HUES64 (cell line): ENCODE measurements at regions not wholly inside any gene's neighbourhood (a gene's known extent, or its start where the extent isn't known, plus 50 kb on each side); places are given as distances from the start of the nearest gene placed in this dataset.

Experiments used
- H3K27ac ChIP-seq: 2 replicates; pipeline ENCODE4 v1.7.0; 2013; ENCODE audit warnings: low read depth, low read length, inconsistent platforms
- H3K27me3 ChIP-seq: 2 replicates; pipeline ENCODE4 v1.6.1; 2013; ENCODE audit warnings: mild to moderate bottlenecking, low read length; ENCODE audit not compliant: insufficient read depth
- H3K36me3 ChIP-seq: 2 replicates; pipeline ENCODE4 v1.6.1; 2013; ENCODE audit warnings: mild to moderate bottlenecking, low read length; ENCODE audit not compliant: insufficient read depth
- H3K4me1 ChIP-seq: 2 replicates; pipeline ENCODE4 v1.6.1; 2013; ENCODE audit warnings: mild to moderate bottlenecking, low read length, moderate library complexity; ENCODE audit not compliant: insufficient read depth
- H3K4me3 ChIP-seq: 2 replicates; pipeline ENCODE4 v1.5.1; 2013; ENCODE audit warnings: mild to moderate bottlenecking, low read length, moderate library complexity
- H3K9ac ChIP-seq: 2 replicates; pipeline ENCODE4 v1.6.1; 2013; ENCODE audit warnings: mild to moderate bottlenecking, low read depth, low read length
- H3K9me3 ChIP-seq: 2 replicates; pipeline ENCODE4 v1.6.1; 2013; ENCODE audit warnings: low read depth, low read length; ENCODE audit not compliant: insufficient read depth
- WGBS: fragments of 150-250, 120-280 bp; methylation state at CpG from one replicate; pipeline ENCODE4 v1.1.7; 2013; ENCODE audit warnings: missing lambda C conversion rate; 5-methylcytosine and 5-hydroxymethylcytosine counted together

GRCh38 chr1:38746941-38747600 lies 112.5 kb downstream of the RRAGC start:
- 31% methylated on average over 14 of the region's 16 CpGs for WGBS
- Histone ChIP-seq H3K27ac (no peak overlapping the region), H3K36me3 (no peaks in the 10 kb centered on the region), H3K27me3 (no peaks in the 10 kb centered on the region), H3K9ac (no peak overlapping the region), H3K4me3 (no peak overlapping the region), H3K9me3 (no peaks in the 10 kb centered on the region), H3K4me1 (peaks cover 7% of the 10 kb centered on the region)

DNA sequence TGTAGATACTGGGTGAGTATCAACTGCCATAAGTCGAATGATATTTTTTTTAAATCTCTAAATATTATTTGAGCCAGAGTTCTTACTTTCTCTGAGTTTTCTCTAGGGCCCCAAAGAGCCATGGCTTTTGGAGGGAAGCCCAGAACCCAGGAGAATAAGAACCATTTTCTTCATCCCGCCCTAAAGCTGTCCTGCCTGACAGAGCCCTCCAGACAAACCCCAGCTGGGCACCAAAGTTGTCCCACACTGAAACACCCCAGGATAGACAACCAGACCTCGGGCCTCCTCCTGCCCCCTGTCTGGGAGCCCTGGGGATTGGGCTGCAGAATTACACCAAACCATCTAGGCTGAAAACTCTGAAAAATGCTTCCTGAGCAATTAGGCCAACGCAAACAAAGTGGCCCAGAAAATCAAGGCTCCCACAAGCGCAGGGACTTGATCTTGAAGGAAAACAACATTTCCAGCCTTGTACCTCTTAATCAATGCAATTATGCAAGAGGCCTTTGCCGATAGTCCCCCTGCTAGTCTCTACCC lies 113.1 kb downstream of the RRAGC start:
- H3K4me3 ChIP-seq = no peak overlapping the region
- no peaks in the 10 kb centered on the region for H3K36me3 ChIP-seq
- peaks cover 8% of the 10 kb centered on the region for H3K4me1 ChIP-seq
- no peak overlapping the region for H3K27ac ChIP-seq
- no peaks in the 10 kb centered on the region for H3K9me3 ChIP-seq
- no peak overlapping the region for H3K9ac ChIP-seq
- no peaks in the 10 kb centered on the region for H3K27me3 ChIP-seq
- 80% methylated on average over 5 of the region's 6 CpGs for WGBS

DNA sequence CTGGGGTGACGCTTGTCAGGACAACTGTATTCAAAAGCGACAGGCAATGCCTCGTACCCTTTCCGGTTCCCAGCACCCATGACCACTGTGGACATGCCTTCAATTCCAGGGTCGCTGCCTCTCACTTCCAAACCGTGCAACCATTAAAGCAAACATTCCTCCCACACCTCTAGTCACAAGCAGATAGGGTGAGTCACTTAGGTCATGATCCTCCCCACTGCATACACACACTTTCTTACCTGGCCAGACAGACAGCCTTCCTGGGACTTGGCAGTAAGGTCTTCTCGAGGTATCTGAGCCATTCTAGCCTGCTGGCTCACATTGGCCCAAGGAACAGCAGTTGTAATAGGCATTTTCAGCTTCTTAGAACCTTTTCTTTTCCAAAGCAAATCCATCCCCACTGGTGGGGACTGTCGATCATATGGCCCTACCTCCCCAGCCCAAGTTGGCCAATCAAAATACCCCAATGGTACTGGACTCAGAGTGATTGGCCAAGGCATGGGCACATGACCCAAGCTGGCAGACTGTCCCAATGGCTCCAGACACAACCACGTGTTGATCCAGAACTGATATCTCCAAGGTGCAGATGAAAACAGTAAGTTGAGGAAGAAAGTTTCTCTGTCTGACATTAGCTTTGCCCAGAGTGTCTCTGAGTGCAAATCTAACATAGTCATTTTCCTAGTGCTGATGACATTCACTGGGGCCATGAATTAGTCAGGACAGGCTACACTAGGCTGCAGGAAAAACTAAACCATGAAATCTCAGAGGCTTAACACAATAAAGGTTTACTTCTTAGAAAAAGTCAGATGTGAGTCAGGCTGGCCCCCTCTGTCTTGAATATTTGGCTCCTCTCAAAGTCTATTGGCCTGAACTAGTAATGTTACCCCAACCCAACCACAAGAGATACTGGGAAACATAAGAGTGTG lies 113.8 kb downstream of the RRAGC start:
- 93% methylated on average over 9 of the region's 9 CpGs for WGBS
- H3K27me3 ChIP-seq = no peaks in the 10 kb centered on the region
- no peak overlapping the region for H3K9ac ChIP-seq
- peaks cover 14% of the 10 kb centered on the region for H3K4me1 ChIP-seq
- no peak overlapping the region for H3K4me3 ChIP-seq
- H3K27ac ChIP-seq = no peak overlapping the region
- H3K36me3 ChIP-seq = no peaks in the 10 kb centered on the region
- no peaks in the 10 kb centered on the region for H3K9me3 ChIP-seq

- WGBS = 94% methylated on average over 10 of the region's 10 CpGs
- H3K4me1 ChIP-seq = peaks cover 14% of the 10 kb centered on the region
- H3K9ac ChIP-seq = no peak overlapping the region
- no peaks in the 10 kb centered on the region for H3K9me3 ChIP-seq
- no peaks in the 10 kb centered on the region for H3K36me3 ChIP-seq
- H3K27ac ChIP-seq = no peak overlapping the region
- H3K27me3 ChIP-seq = no peaks in the 10 kb centered on the region
- no peak overlapping the region for H3K4me3 ChIP-seq
Observed at GRCh38 chr1:38744452-38745350, 114.9 kb downstream of the RRAGC start.

GRCh38 chr1:38743184-38743583 lies 116.4 kb downstream of the RRAGC start:
- Histone ChIP-seq H3K9me3 (no peaks in the 10 kb centered on the region), H3K27ac (no peak overlapping the region), H3K4me3 (no peak overlapping the region), H3K4me1 (peaks cover 14% of the 10 kb centered on the region), H3K9ac (no peak overlapping the region), H3K27me3 (no peaks in the 10 kb centered on the region), H3K36me3 (no peaks in the 10 kb centered on the region)
- 100% methylated on average over 1 of the region's 1 CpG for WGBS

GRCh38 chr1:38741341-38741740 lies 118.2 kb downstream of the RRAGC start:
- Histone ChIP-seq H3K4me1 (peaks cover 9% of the 10 kb centered on the region), H3K27ac (no peak overlapping the region), H3K27me3 (no peaks in the 10 kb centered on the region), H3K9me3 (no peaks in the 10 kb centered on the region), H3K9ac (no peak overlapping the region), H3K4me3 (no peak overlapping the region), H3K36me3 (no peaks in the 10 kb centered on the region)
- WGBS = 67% methylated on average over 9 of the region's 9 CpGs

DNA sequence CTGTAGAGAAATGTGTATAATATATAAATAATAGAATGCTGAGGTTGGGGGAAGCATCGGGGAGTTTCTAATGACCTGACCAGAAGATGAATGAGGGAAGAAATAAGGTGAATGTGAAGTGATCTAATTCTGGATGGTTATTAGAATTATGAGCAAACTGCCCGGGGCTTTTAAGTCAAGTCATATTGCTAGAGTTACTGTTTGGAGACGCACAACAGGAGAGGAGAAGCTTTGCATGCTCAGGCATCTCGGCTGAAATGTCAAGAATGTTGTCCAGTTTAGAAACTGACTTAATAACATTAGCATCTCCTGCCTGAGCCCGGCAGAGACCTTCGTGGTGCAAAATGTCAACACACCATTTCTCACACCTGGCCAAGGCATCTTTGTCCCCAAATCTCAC lies 119.1 kb downstream of the RRAGC start:
- no peaks in the 10 kb centered on the region for H3K9me3 ChIP-seq
- 89% methylated on average over 6 of the region's 6 CpGs for WGBS
- H3K27me3 ChIP-seq = no peaks in the 10 kb centered on the region
- no peak overlapping the region for H3K9ac ChIP-seq
- H3K4me1 ChIP-seq = peaks cover 7% of the 10 kb centered on the region
- H3K27ac ChIP-seq = no peak overlapping the region
- H3K4me3 ChIP-seq = no peak overlapping the region
- H3K36me3 ChIP-seq = no peaks in the 10 kb centered on the region

DNA sequence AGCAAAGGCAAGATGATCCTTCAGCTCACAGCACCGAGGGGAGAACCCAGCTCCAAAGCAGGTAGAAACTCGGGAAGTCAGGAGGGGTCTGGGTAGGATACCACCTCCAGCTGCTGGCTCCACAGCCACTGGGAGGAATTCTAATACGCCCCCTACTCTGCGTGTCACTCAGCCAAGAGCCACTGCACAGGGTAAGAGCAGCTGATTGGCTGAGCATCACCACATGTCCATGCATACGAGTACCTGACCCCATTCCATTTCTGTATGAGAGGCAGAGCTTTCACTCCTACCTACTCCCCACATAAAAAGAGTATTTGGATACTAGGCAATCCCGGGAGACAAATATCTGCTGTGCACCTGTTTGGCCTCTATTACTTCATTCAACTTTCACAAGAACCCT lies 121.4 kb downstream of the RRAGC start:
- WGBS = 87% methylated on average over 6 of the region's 6 CpGs
- Histone ChIP-seq H3K27me3 (no peaks in the 10 kb centered on the region), H3K4me1 (peaks cover 7% of the 10 kb centered on the region), H3K4me3 (no peak overlapping the region), H3K27ac (no peak overlapping the region), H3K36me3 (no peaks in the 10 kb centered on the region), H3K9me3 (no peaks in the 10 kb centered on the region), H3K9ac (no peak overlapping the region)

GRCh38 chr1:38736399-38736798 lies 123.2 kb downstream of the RRAGC start:
- WGBS = no CpG with 5 or more reads among the region's 1 CpG
- Histone ChIP-seq H3K9me3 (no peaks in the 10 kb centered on the region), H3K27me3 (no peaks in the 10 kb centered on the region; the same call in 1 of the 2 replicates), H3K9ac (no peak overlapping the region), H3K27ac (no peak overlapping the region), H3K4me1 (peaks cover 9% of the 10 kb centered on the region), H3K36me3 (no peaks in the 10 kb centered on the region), H3K4me3 (no peak overlapping the region)

DNA sequence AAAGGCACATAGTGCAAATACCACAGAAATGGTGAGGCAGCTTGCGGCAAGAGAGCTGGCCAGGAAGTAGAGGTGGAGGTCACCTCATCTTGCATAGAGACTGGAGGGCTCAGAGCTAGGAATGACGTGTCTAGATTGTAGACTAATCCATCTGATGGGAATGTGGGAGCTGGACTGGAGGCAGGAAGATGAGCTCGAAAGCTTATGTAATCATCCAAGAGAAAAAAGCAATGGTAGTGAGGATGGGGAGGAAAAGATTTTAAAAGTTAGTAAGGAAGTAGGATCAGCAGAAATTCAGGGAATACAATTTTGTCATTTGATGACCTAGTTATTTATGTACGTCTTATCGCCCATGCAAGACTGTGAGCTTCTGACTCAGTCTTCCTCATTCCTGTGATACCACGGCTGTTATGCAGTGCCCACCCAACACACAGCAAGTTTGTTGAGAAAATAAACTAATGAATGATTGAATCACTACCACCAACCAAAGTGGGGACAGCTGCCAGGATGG lies 123.9 kb downstream of the RRAGC start:
- no peaks in the 10 kb centered on the region; the same call in 1 of the 2 replicates for H3K27me3 ChIP-seq
- H3K4me1 ChIP-seq = peaks cover 4% of the 10 kb centered on the region; the same call in 1 of the 2 replicates
- WGBS = 95% methylated on average over 5 of the region's 6 CpGs
- H3K9ac ChIP-seq = no peak overlapping the region
- no peak overlapping the region for H3K4me3 ChIP-seq
- H3K9me3 ChIP-seq = no peaks in the 10 kb centered on the region
- H3K36me3 ChIP-seq = no peaks in the 10 kb centered on the region
- no peak overlapping the region for H3K27ac ChIP-seq
